DMS 273 (cell line): ENCODE measurements at regions not wholly inside any gene's neighbourhood (a gene's known extent, or its start where the extent isn't known, plus 50 kb on each side); places are given as distances from the start of the nearest gene placed in this dataset.
A peak's percentile ranks its signal among the peaks of the same experiment; 100 is the strongest.
"Not testable (repeated sequence)": the region's sequence is repeated elsewhere in the genome, so short reads cannot be mapped to it uniquely, and the experiment has no call there.

Experiments used
- DNase-seq: peaks from one replicate; lab custom pipeline; 2025; ENCODE audit not compliant: unreplicated experiment; lab: John Stamatoyannopoulos, UW

- no peak for DNase-seq
Observed at GRCh38 chr15:87681104-87681503, 575.4 kb downstream of the NTRK3 start.

GRCh38 chr15:87680208-87680607, 576.3 kb downstream of the NTRK3 start:
- DNase-seq = no peak

- DNase-seq = no peak
Observed at GRCh38 chr15:87675271-87675670, 581.3 kb downstream of the NTRK3 start.

GRCh38 chr15:87672309-87673288, 583.9 kb downstream of the NTRK3 start:
- DNase-seq = peak; percentile 55

GRCh38 chr15:87671289-87671688, 585.2 kb downstream of the NTRK3 start:
- DNase-seq = no peak

- DNase-seq = peak; percentile 41
Observed at GRCh38 chr15:87669846-87670245, 586.7 kb downstream of the NTRK3 start.

GRCh38 chr15:87668768-87669564, 587.6 kb downstream of the NTRK3 start:
- not testable (repeated sequence) for DNase-seq

GRCh38 chr15:87667643-87668042, 588.9 kb downstream of the NTRK3 start:
- no peak for DNase-seq

GRCh38 chr15:87662575-87662974, 594.0 kb downstream of the NTRK3 start:
- no peak for DNase-seq

GRCh38 chr15:87661454-87662355, 594.8 kb downstream of the NTRK3 start:
- DNase-seq = no peak

- no peak for DNase-seq
Observed at GRCh38 chr15:87660251-87661129, 596.0 kb downstream of the NTRK3 start.

GRCh38 chr15:87656372-87656771, 600.2 kb downstream of the NTRK3 start:
- DNase-seq = no peak

GRCh38 chr15:87653646-87654045, 602.9 kb downstream of the NTRK3 start:
- DNase-seq = no peak

GRCh38 chr15:87649175-87649574, 607.4 kb downstream of the NTRK3 start:
- DNase-seq = no peak

GRCh38 chr15:87648278-87648677, 608.3 kb downstream of the NTRK3 start:
- DNase-seq = no peak

GRCh38 chr15:87645723-87646122, 610.8 kb downstream of the NTRK3 start:
- DNase-seq = no peak

- DNase-seq = not testable (repeated sequence)
Observed at GRCh38 chr15:87642997-87643396, 613.5 kb downstream of the NTRK3 start.

- DNase-seq = no peak
Observed at GRCh38 chr15:87639305-87640011, 617.1 kb downstream of the NTRK3 start.

GRCh38 chr15:87638554-87639083, 617.9 kb downstream of the NTRK3 start:
- no peak for DNase-seq
